Osteoblast (primary cell): ENCODE measurements at regions not wholly inside any gene's neighbourhood (a gene's known extent, or its start where the extent isn't known, plus 50 kb on each side); places are given as distances from the start of the nearest gene placed in this dataset.

Source experiments
- DNase-seq: peaks from one replicate; pipeline ENCODE4 v3.0.0; 2011; ENCODE audit warnings: low spot score, mixed read lengths; ENCODE audit not compliant: insufficient read length; ENCODE audit errors: missing footprints
- H2AFZ ChIP-seq: 2 replicates; pipeline ENCODE4 v1.6.0; 2011; ENCODE audit warnings: mild to moderate bottlenecking, low read length
- H3K27ac ChIP-seq: 2 replicates; pipeline ENCODE4 v1.5.1; 2011; ENCODE audit warnings: mild to moderate bottlenecking, low read depth, low read length, moderate library complexity
- H3K27me3 ChIP-seq: 2 replicates; pipeline ENCODE4 v1.6.0; 2012; ENCODE audit warnings: mild to moderate bottlenecking, control low read depth, inconsistent platforms, low read length, moderate library complexity; ENCODE audit not compliant: insufficient read depth
- H3K36me3 ChIP-seq: 2 replicates; pipeline ENCODE4 v1.5.1; 2011; ENCODE audit warnings: mild to moderate bottlenecking, low read length, control low read depth, moderate library complexity; ENCODE audit not compliant: insufficient read depth
- H3K4me1 ChIP-seq: 2 replicates; pipeline ENCODE4 v1.5.1; 2011; ENCODE audit warnings: mild to moderate bottlenecking, low read length, control low read depth, moderate library complexity; ENCODE audit not compliant: insufficient read depth
- H3K4me2 ChIP-seq: 2 replicates; pipeline ENCODE4 v1.6.0; 2011; ENCODE audit warnings: mild to moderate bottlenecking, low read length; ENCODE audit not compliant: insufficient read depth
- H3K4me3 ChIP-seq: fragments of 200-600 bp; sonication (generic); 3 replicates; pipeline ENCODE4 v1.5.1; 2012; ENCODE audit warnings: mild to moderate bottlenecking, low read length, inconsistent platforms; ENCODE audit not compliant: insufficient read depth
- H3K79me2 ChIP-seq: 2 replicates; pipeline ENCODE4 v1.6.0; 2012; ENCODE audit warnings: mild to moderate bottlenecking, low read length, control low read depth, inconsistent platforms; ENCODE audit not compliant: insufficient read depth
- H3K9me3 ChIP-seq: 2 replicates; pipeline ENCODE4 v1.5.1; 2011; ENCODE audit warnings: low read depth, low read length, control low read depth
- H4K20me1 ChIP-seq: 2 replicates; pipeline ENCODE4 v1.6.0; 2012; ENCODE audit warnings: mild to moderate bottlenecking, low read length, control low read depth; ENCODE audit not compliant: insufficient read depth
- CTCF ChIP-seq: IDR thresholded peaks from 2 replicates; pipeline ENCODE4 v1.5.1; 2011; ENCODE audit warnings: mild to moderate bottlenecking, low read depth, low read length, moderate library complexity; ENCODE audit errors: extremely low read depth

GRCh38 chr2:168392797-168393196, 63.3 kb upstream of the CERS6 start:
- Histone ChIP-seq H3K4me3 (no peak overlapping the region), H3K4me1 (peaks cover 6% of the 10 kb centered on the region), H2AFZ (no peak overlapping the region), H3K4me2 (no peak overlapping the region), H3K79me2 (no peaks in the 10 kb centered on the region), H3K27me3 (no peaks in the 10 kb centered on the region), H3K27ac (no peak overlapping the region), H3K36me3 (no peaks in the 10 kb centered on the region), H4K20me1 (no peaks in the 10 kb centered on the region), H3K9me3 (no peaks in the 10 kb centered on the region)
- no peak for DNase-seq
- TF ChIP-seq CTCF = no peak

GRCh38 chr2:168394262-168394661, 61.8 kb upstream of the CERS6 start:
- Histone ChIP-seq H3K27me3 (no peaks in the 10 kb centered on the region), H3K4me2 (no peak overlapping the region), H2AFZ (no peak overlapping the region), H3K36me3 (no peaks in the 10 kb centered on the region), H4K20me1 (no peaks in the 10 kb centered on the region), H3K79me2 (no peaks in the 10 kb centered on the region), H3K4me3 (no peak overlapping the region), H3K4me1 (peaks cover 6% of the 10 kb centered on the region), H3K9me3 (no peaks in the 10 kb centered on the region), H3K27ac (no peak overlapping the region)
- DNase-seq = no peak
- TF ChIP-seq CTCF = no peak

GRCh38 chr2:168396131-168396530, 59.9 kb upstream of the CERS6 start:
- Histone ChIP-seq H3K79me2 (no peaks in the 10 kb centered on the region), H2AFZ (no peak overlapping the region), H3K27me3 (peaks cover 2% of the 10 kb centered on the region), H3K27ac (no peak overlapping the region), H4K20me1 (no peaks in the 10 kb centered on the region), H3K9me3 (no peaks in the 10 kb centered on the region), H3K4me3 (no peak overlapping the region), H3K4me1 (peaks cover 6% of the 10 kb centered on the region), H3K4me2 (no peak overlapping the region), H3K36me3 (no peaks in the 10 kb centered on the region)
- DNase-seq = no peak
- TF ChIP-seq CTCF = no peak

- Histone ChIP-seq H3K36me3 (no peaks in the 10 kb centered on the region), H3K27me3 (peaks cover 2% of the 10 kb centered on the region), H3K4me1 (peaks cover 6% of the 10 kb centered on the region), H4K20me1 (no peaks in the 10 kb centered on the region), H3K4me3 (no peak overlapping the region), H2AFZ (no peak overlapping the region), H3K9me3 (no peaks in the 10 kb centered on the region), H3K27ac (no peak overlapping the region), H3K79me2 (no peaks in the 10 kb centered on the region), H3K4me2 (no peak overlapping the region)
- no peak for TF ChIP-seq CTCF
- no peak for DNase-seq
These were observed 58.4 kb upstream of the CERS6 start for GRCh38 chr2:168397629-168398028.
